Type B pancreatic cell (in vitro differentiated cells): ENCODE measurements at regions not wholly inside any gene's neighbourhood (a gene's known extent, or its start where the extent isn't known, plus 50 kb on each side); places are given as distances from the start of the nearest gene placed in this dataset.

ENCODE experiments used
- DNase-seq: peaks from one replicate; pipeline ENCODE4 v3.0.0; 2021; ENCODE audit warnings: mixed read lengths; ENCODE audit not compliant: unreplicated experiment; ENCODE audit errors: extremely low spot score
- H3K27ac Mint-ChIP-seq: 2 replicates; pipeline ENCODE4 v1.8.0; 2021; ENCODE audit warnings: mild to moderate bottlenecking, mixed read lengths
- H3K27me3 Mint-ChIP-seq: 2 replicates; pipeline ENCODE4 v1.8.0; 2021; ENCODE audit warnings: mixed read lengths
- H3K36me3 Mint-ChIP-seq: 2 replicates; pipeline ENCODE4 v1.8.0; 2021; ENCODE audit warnings: mixed read lengths
- H3K4me1 Mint-ChIP-seq: one replicate; pipeline ENCODE4 v1.8.0; 2021; ENCODE audit warnings: mixed read lengths; ENCODE audit not compliant: unreplicated experiment
- H3K4me3 Mint-ChIP-seq: 2 replicates; pipeline ENCODE4 v1.8.0; 2021; ENCODE audit warnings: mild to moderate bottlenecking, mixed read lengths
- H3K9me3 Mint-ChIP-seq: 2 replicates; pipeline ENCODE4 v1.8.0; 2021; ENCODE audit warnings: mixed read lengths
- CTCF ChIP-seq: fragments of 200-600 bp; sonication (generic); conservative IDR thresholded peaks from 2 replicates; pipeline ENCODE4 v1.5.0; 2021; ENCODE audit warnings: antibody characterized with exemption, mild to moderate bottlenecking

DNA sequence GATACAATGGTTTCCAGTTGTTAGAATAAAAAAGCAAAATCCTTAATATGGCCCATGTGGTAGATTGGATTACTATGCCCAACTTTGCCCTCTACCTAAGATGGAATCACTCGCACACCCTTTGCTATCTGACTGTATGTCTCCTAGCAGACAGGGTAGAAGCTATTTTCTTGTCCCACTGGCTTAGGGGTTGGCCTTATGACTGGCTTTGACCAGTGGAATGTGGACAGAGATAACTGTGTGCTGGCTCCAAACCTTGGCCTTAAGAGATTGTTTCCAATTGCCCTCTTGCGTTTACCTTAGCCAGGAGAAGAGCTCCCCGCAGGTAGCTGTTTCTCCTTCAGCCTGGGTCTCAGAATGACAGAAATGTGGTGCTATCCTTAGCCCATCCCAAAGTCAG lies 355.9 kb downstream of the BCOR start:
- Mint-ChIP-seq H3K9me3 (no peaks in the 10 kb centered on the region), H3K27ac (no peak overlapping the region)
- no peak for TF ChIP-seq CTCF

GRCh38 chrX:39745818-39746217 lies 351.9 kb downstream of the BCOR start:
- Mint-ChIP-seq H3K4me3 (no peak overlapping the region), H3K4me1 (peaks cover 7% of the 10 kb centered on the region), H3K27ac (no peak overlapping the region), H3K27me3 (no peaks in the 10 kb centered on the region), H3K9me3 (no peaks in the 10 kb centered on the region), H3K36me3 (no peaks in the 10 kb centered on the region)
- DNase-seq: no peak
- TF ChIP-seq CTCF: no peak

More for the DNA sequence above, 355.9 kb downstream of the BCOR start:
- no peaks in the 10 kb centered on the region for H3K36me3 Mint-ChIP-seq
- H3K4me3 Mint-ChIP-seq: no peak overlapping the region
- no peak for DNase-seq
- no peaks in the 10 kb centered on the region for H3K27me3 Mint-ChIP-seq
- H3K4me1 Mint-ChIP-seq: no peaks in the 10 kb centered on the region

GRCh38 chrX:39749135-39749534 lies 348.6 kb downstream of the BCOR start:
- DNase-seq: no peak
- peaks cover 16% of the 10 kb centered on the region for H3K4me1 Mint-ChIP-seq
- no peak overlapping the region for H3K4me3 Mint-ChIP-seq
- TF ChIP-seq CTCF: no peak
- H3K27me3 Mint-ChIP-seq: no peaks in the 10 kb centered on the region
- peaks cover 7% of the 10 kb centered on the region for H3K9me3 Mint-ChIP-seq
- no peaks in the 10 kb centered on the region for H3K36me3 Mint-ChIP-seq
- H3K27ac Mint-ChIP-seq: no peak overlapping the region

GRCh38 chrX:39749728-39750127 lies 348.0 kb downstream of the BCOR start:
- no peak for DNase-seq
- Mint-ChIP-seq H3K27me3 (no peaks in the 10 kb centered on the region), H3K27ac (no peak overlapping the region), H3K4me3 (no peak overlapping the region), H3K9me3 (peaks cover 7% of the 10 kb centered on the region), H3K4me1 (peaks cover 16% of the 10 kb centered on the region), H3K36me3 (no peaks in the 10 kb centered on the region)
- no peak for TF ChIP-seq CTCF

GRCh38 chrX:39750256-39750790 lies 347.4 kb downstream of the BCOR start:
- Mint-ChIP-seq H3K36me3 (no peaks in the 10 kb centered on the region), H3K9me3 (peaks cover 7% of the 10 kb centered on the region), H3K27ac (no peak overlapping the region), H3K27me3 (no peaks in the 10 kb centered on the region), H3K4me1 (peaks cover 16% of the 10 kb centered on the region), H3K4me3 (no peak overlapping the region)
- DNase-seq: no peak
- no peak for TF ChIP-seq CTCF

- Mint-ChIP-seq H3K9me3 (peaks cover 7% of the 10 kb centered on the region), H3K4me1 (peaks cover 16% of the 10 kb centered on the region), H3K4me3 (no peak overlapping the region), H3K27me3 (no peaks in the 10 kb centered on the region), H3K36me3 (no peaks in the 10 kb centered on the region), H3K27ac (no peak overlapping the region)
- TF ChIP-seq CTCF: no peak
- no peak for DNase-seq
Observed at GRCh38 chrX:39750848-39751247, 346.9 kb downstream of the BCOR start.
